Mesothelial cell of epicardium (in vitro differentiated cells): ENCODE measurements at regions not wholly inside any gene's neighbourhood (a gene's known extent, or its start where the extent isn't known, plus 50 kb on each side); places are given as distances from the start of the nearest gene placed in this dataset.

ENCODE experiments used
- DNase-seq, 2 experiments: peaks; one replicate each; pipeline ENCODE4 v3.0.0; 2021; ENCODE audit warnings: low spot score in 2 of 2; ENCODE audit not compliant: unreplicated experiment in 2 of 2
- H3K27ac Mint-ChIP-seq: 2 replicates; pipeline ENCODE4 v1.8.0; 2021; ENCODE audit warnings: mixed read lengths
- H3K27me3 Mint-ChIP-seq: 2 replicates; pipeline ENCODE4 v1.8.0; 2021; ENCODE audit warnings: low read depth, mixed read lengths
- H3K36me3 Mint-ChIP-seq: 2 replicates; pipeline ENCODE4 v1.8.0; 2021; ENCODE audit warnings: mixed read lengths
- H3K4me1 Mint-ChIP-seq: 2 replicates; pipeline ENCODE4 v1.8.0; 2021; ENCODE audit warnings: mixed read lengths
- H3K4me3 Mint-ChIP-seq: 2 replicates; pipeline ENCODE4 v1.8.0; 2021; ENCODE audit warnings: mild to moderate bottlenecking, moderate library complexity, mixed read lengths
- H3K9me3 Mint-ChIP-seq: 2 replicates; pipeline ENCODE4 v1.8.0; 2021; ENCODE audit warnings: mixed read lengths
- CTCF ChIP-seq: fragments of 200-600 bp; sonication (generic); IDR thresholded peaks from one replicate; pipeline ENCODE4 v1.5.0; 2021; ENCODE audit warnings: antibody characterized with exemption; ENCODE audit not compliant: unreplicated experiment

- Mint-ChIP-seq H3K9me3 (peaks cover 4% of the 10 kb centered on the region), H3K4me1 (peaks cover 24% of the 10 kb centered on the region), H3K36me3 (no peaks in the 10 kb centered on the region), H3K27ac (no peak overlapping the region), H3K27me3 (peaks cover 18% of the 10 kb centered on the region), H3K4me3 (no peak overlapping the region)
- no peak for TF ChIP-seq CTCF
- DNase-seq: no peak
Measured at GRCh38 chr15:79678032-79678701, 218.6 kb downstream of the MTHFS start.

- H3K27me3 Mint-ChIP-seq: peaks cover 4% of the 10 kb centered on the region
- peaks cover 21% of the 10 kb centered on the region for H3K4me1 Mint-ChIP-seq
- H3K27ac Mint-ChIP-seq: no peak overlapping the region
- H3K9me3 Mint-ChIP-seq: peaks cover 4% of the 10 kb centered on the region
- DNase-seq: no peak
- no peak overlapping the region for H3K4me3 Mint-ChIP-seq
- H3K36me3 Mint-ChIP-seq: no peaks in the 10 kb centered on the region
- TF ChIP-seq CTCF: no peak
Measured at GRCh38 chr15:79680720-79681119, 216.1 kb downstream of the MTHFS start.

GRCh38 chr15:79682285-79682684 lies 214.5 kb downstream of the MTHFS start:
- DNase-seq: peak; percentile 42 to 73
- Mint-ChIP-seq H3K4me3 (no peak overlapping the region), H3K27me3 (peaks cover 8% of the 10 kb centered on the region), H3K36me3 (no peaks in the 10 kb centered on the region), H3K9me3 (peaks cover 4% of the 10 kb centered on the region), H3K27ac (no peak overlapping the region), H3K4me1 (peaks cover 21% of the 10 kb centered on the region)
- no peak for TF ChIP-seq CTCF

GRCh38 chr15:79682851-79683288 lies 213.9 kb downstream of the MTHFS start:
- DNase-seq: no peak
- peaks cover 21% of the 10 kb centered on the region for H3K4me1 Mint-ChIP-seq
- H3K27me3 Mint-ChIP-seq: peaks cover 8% of the 10 kb centered on the region
- H3K9me3 Mint-ChIP-seq: peaks cover 4% of the 10 kb centered on the region
- TF ChIP-seq CTCF: no peak
- H3K27ac Mint-ChIP-seq: no peak overlapping the region
- no peak overlapping the region for H3K4me3 Mint-ChIP-seq
- no peaks in the 10 kb centered on the region for H3K36me3 Mint-ChIP-seq

- Mint-ChIP-seq H3K4me1 (no peaks in the 10 kb centered on the region), H3K27me3 (peaks cover 11% of the 10 kb centered on the region), H3K9me3 (peaks cover 18% of the 10 kb centered on the region), H3K4me3 (no peak overlapping the region), H3K36me3 (peaks cover 3% of the 10 kb centered on the region), H3K27ac (no peak overlapping the region)
- TF ChIP-seq CTCF: no peak
- no peak for DNase-seq
Measured at GRCh38 chr15:79689030-79689429, 207.8 kb downstream of the MTHFS start.
